ENCODE measurements at regions not wholly inside any gene's neighbourhood (a gene's known extent, or its start where the extent isn't known, plus 50 kb on each side); places are given as distances from the start of the nearest gene placed in this dataset.

DNA sequence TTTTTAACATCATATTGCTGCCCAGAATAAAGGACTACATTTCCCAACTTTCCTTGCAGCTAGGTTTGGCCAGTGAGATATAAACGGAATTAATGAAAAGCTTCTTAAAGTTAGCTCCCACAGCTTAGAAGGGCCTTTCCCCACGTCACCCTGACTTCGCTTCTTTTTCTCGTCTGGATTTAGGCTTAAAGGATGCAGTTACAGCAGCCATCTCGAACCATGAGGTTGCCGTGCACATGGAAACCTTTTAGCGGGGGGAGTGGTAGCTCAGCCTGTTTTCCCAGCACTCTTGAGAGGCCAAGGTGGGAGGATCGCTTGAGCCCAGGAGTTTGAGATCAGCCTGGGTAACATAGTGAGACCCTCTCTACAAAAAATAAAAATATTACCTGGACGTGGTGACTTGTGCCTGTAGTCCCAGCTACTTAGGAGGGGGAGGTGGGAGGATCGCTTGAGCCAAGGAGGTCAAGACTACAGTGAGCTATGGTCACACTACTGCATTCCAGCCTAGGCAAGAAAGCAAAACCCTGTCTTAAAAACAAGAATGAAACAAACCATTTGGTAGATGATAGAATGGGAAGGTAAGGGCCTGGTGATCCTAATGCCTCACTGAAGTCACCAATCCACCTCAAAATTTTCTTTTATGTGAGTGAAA, 64.3 kb upstream of the C1GALT1 start:
- TF ChIP-seq, protein P1, sequence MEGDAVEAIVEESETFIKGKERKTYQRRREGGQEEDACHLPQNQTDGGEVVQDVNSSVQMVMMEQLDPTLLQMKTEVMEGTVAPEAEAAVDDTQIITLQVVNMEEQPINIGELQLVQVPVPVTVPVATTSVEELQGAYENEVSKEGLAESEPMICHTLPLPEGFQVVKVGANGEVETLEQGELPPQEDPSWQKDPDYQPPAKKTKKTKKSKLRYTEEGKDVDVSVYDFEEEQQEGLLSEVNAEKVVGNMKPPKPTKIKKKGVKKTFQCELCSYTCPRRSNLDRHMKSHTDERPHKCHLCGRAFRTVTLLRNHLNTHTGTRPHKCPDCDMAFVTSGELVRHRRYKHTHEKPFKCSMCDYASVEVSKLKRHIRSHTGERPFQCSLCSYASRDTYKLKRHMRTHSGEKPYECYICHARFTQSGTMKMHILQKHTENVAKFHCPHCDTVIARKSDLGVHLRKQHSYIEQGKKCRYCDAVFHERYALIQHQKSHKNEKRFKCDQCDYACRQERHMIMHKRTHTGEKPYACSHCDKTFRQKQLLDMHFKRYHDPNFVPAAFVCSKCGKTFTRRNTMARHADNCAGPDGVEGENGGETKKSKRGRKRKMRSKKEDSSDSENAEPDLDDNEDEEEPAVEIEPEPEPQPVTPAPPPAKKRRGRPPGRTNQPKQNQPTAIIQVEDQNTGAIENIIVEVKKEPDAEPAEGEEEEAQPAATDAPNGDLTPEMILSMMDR (IDR thresholded peaks at IDR 0.05): no peak
- TF ChIP-seq POLR2A (IDR thresholded peaks at IDR 0.05) (no peak), POLR2AphosphoS5 (IDR thresholded peaks at IDR 0.05) (no peak)
